Activated naive CD4-positive, alpha-beta T cell treated with anti-CD3 and anti-CD28 coated beads, Interleukin-2, amount 10 ng/mL, durations not matched to agents 7 days and 5 days (primary cell): ENCODE measurements at regions not wholly inside any gene's neighbourhood (a gene's known extent, or its start where the extent isn't known, plus 50 kb on each side); places are given as distances from the start of the nearest gene placed in this dataset.

Experiments used
- CTCF ChIA-PET: fragments of 350-600 bp; sonication (Branson Sonifier 250); formaldehyde crosslinking; loops from one replicate; lab custom pipeline; 2021; ENCODE audit warnings: antibody characterized with exemption; lab: Charles Lee
- DNase-seq: peaks from one replicate; pipeline ENCODE4 v3.0.0-alpha.2; 2020
- H3K27ac Mint-ChIP-seq: one replicate; pipeline ENCODE4 v1.8.0; 2021; ENCODE audit warnings: mild to moderate bottlenecking, moderate library complexity, mixed read lengths
- H3K27me3 Mint-ChIP-seq: one replicate; pipeline ENCODE4 v1.8.0; 2021; ENCODE audit warnings: mild to moderate bottlenecking, mixed read lengths
- H3K36me3 Mint-ChIP-seq: one replicate; pipeline ENCODE4 v1.8.0; 2021; ENCODE audit warnings: mixed read lengths
- H3K4me1 Mint-ChIP-seq: one replicate; pipeline ENCODE4 v1.8.0; 2021; ENCODE audit warnings: mixed read lengths
- H3K4me3 Mint-ChIP-seq: one replicate; pipeline ENCODE4 v1.8.0; 2021; ENCODE audit warnings: mild to moderate bottlenecking, moderate library complexity, mixed read lengths
- H3K9me3 Mint-ChIP-seq: one replicate; pipeline ENCODE4 v1.8.0; 2021; ENCODE audit warnings: mixed read lengths

DNA sequence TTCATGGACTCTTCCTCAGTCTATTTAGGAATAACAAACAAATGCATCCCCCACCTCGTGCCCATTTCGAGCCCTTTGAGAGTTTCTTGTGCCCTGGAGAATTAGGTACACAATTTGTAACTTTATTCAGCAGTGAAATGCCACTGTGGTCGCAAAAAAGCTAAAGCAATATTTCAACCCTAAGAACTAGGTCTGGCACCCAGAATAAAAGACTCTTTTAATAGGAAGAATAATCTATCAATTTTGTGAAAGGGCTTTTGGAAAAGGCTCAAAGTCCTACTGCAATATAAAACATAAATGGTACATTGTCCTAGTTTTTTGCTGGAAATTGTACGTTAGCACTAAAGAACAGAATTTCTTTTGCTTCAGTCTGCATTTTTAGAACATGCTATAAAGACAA is 304.6 kb upstream of the TENM3 start:
- Mint-ChIP-seq H3K4me3 (no peak overlapping the region), H3K9me3 (peaks cover 4% of the 10 kb centered on the region), H3K27me3 (no peaks in the 10 kb centered on the region), H3K4me1 (no peaks in the 10 kb centered on the region), H3K36me3 (no peaks in the 10 kb centered on the region), H3K27ac (no peak overlapping the region)
- DNase-seq: no peak
- CTCF ChIA-PET: no interaction called here

DNA sequence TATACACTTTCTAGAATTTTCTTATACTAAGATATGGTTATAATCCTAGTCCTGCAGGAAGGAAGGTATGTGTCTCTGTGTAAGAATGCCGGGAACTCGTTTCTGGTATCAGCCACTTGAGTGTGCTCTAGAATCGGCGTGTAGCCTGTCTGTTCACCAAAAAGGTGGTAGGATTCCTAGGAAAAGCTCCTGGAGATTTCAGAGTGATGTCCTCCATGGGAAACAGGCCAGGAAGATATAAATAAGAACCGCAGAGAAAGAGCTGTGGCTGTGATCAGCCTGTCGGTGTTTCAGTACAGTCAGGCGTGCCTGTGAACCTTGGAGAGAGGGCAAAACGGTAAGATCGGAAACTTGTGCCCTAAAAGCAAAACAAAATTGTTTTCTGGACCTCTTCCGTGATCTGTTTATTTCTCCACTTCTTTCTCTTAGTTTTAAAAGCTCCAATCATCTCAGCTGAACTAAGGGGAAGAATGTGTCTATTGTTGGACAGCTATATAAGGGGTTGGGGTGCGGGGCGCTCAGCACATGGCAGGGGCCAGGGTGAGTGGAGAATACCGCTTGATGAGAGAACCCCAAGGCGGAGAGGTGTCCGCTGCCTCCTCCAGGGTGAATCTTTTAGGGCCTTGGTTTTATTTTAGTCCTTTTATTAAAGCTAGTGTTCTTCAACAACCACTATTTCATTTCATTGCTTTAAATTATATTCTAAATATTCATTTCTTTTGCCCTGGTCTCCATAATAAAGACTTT is 303.8 kb upstream of the TENM3 start:
- CTCF ChIA-PET: no interaction called here

GRCh38 chr4:181944527-181944926 is 298.7 kb upstream of the TENM3 start:
- H3K27me3 Mint-ChIP-seq: no peaks in the 10 kb centered on the region
- no peak overlapping the region for H3K27ac Mint-ChIP-seq
- CTCF ChIA-PET: no interaction called here
- H3K36me3 Mint-ChIP-seq: no peaks in the 10 kb centered on the region
- no peak for DNase-seq
- H3K4me3 Mint-ChIP-seq: no peak overlapping the region
- H3K4me1 Mint-ChIP-seq: no peaks in the 10 kb centered on the region
- H3K9me3 Mint-ChIP-seq: peaks cover 4% of the 10 kb centered on the region

More for the DNA sequence above, 303.8 kb upstream of the TENM3 start:
- no peak for DNase-seq
- Mint-ChIP-seq H3K36me3 (no peaks in the 10 kb centered on the region), H3K9me3 (peaks cover 4% of the 10 kb centered on the region), H3K4me1 (no peaks in the 10 kb centered on the region), H3K27ac (no peak overlapping the region), H3K4me3 (no peak overlapping the region), H3K27me3 (no peaks in the 10 kb centered on the region)

GRCh38 chr4:181946902-181947301 is 296.3 kb upstream of the TENM3 start:
- H3K27me3 Mint-ChIP-seq: no peaks in the 10 kb centered on the region
- no peaks in the 10 kb centered on the region for H3K36me3 Mint-ChIP-seq
- H3K4me1 Mint-ChIP-seq: no peaks in the 10 kb centered on the region
- DNase-seq: no peak
- no peak overlapping the region for H3K4me3 Mint-ChIP-seq
- no peaks in the 10 kb centered on the region for H3K9me3 Mint-ChIP-seq
- no peak overlapping the region for H3K27ac Mint-ChIP-seq
- CTCF ChIA-PET: no interaction called here

DNA sequence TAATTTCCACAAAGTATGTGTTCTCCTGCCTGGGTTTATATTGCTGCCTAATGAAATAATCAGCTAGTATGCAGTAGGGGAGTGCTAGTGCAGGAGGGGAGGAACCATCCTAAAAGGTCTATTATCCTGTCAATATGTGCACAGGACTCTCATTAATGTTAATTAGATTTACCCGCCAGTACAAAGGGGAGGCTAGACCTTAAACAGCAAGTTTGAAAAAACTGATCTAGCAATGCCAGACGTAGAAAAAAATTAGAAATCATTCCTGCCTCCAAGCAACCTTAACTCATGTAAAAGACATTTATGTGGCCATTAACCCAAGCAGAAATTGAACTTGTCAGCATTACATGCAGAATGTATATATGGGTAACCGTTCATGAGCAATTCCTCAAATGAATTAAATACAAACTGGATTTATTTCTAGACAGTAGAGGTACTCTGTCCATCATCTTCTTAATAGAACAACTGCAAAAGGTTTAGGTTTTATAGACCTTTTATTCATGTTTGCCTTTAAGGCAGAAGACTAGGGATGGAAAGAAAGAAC is 294.3 kb upstream of the TENM3 start:
- H3K27ac Mint-ChIP-seq: no peak overlapping the region
- H3K4me3 Mint-ChIP-seq: no peak overlapping the region
- H3K9me3 Mint-ChIP-seq: no peaks in the 10 kb centered on the region
- no peaks in the 10 kb centered on the region for H3K27me3 Mint-ChIP-seq
- H3K36me3 Mint-ChIP-seq: no peaks in the 10 kb centered on the region
- CTCF ChIA-PET: no interaction called here
- no peak for DNase-seq
- no peaks in the 10 kb centered on the region for H3K4me1 Mint-ChIP-seq

- Mint-ChIP-seq H3K9me3 (no peaks in the 10 kb centered on the region), H3K27me3 (no peaks in the 10 kb centered on the region), H3K27ac (no peak overlapping the region), H3K36me3 (no peaks in the 10 kb centered on the region), H3K4me3 (no peak overlapping the region), H3K4me1 (no peaks in the 10 kb centered on the region)
- DNase-seq: no peak
- CTCF ChIA-PET: no interaction called here
Observed at GRCh38 chr4:181949704-181950312, 293.4 kb upstream of the TENM3 start.

DNA sequence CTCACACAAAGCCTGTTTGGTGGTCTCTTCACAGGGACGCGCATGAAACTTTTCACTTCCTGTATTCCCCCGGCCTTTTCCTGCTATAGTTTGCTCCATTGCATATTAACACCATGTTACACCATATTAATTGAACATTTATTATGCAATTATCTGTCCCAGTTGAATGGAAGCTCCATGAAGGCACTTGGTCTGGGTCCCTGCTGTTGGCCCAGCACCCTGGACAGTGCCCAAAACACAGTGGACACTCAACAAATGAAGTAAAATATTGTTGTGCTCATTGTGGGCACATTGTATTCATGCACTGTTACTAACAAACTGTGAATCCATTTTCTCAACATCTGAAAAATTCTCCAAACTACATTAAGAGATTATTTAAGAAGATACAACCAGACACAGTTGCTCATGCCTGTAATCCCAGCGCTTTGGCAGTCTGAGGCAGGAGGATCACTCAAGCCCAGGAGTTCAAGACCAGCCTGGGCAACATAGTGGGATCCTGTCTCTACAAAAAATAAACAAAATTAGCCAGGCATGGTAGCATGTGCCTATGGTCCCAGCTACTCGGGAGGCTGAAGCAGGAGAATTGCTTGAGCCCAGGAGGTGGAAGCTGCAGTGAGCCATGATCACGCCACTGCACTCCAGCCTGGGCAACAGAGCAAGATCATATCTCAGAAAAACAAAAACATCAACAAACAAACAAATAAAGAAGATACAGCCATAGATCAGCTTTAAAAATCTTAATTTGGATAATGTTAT is 292.7 kb upstream of the TENM3 start:
- no peak overlapping the region for H3K4me3 Mint-ChIP-seq
- CTCF ChIA-PET: no interaction called here
- H3K4me1 Mint-ChIP-seq: no peaks in the 10 kb centered on the region
- H3K27me3 Mint-ChIP-seq: no peaks in the 10 kb centered on the region
- no peaks in the 10 kb centered on the region for H3K9me3 Mint-ChIP-seq
- no peaks in the 10 kb centered on the region for H3K36me3 Mint-ChIP-seq
- DNase-seq: no peak
- H3K27ac Mint-ChIP-seq: no peak overlapping the region

- H3K27me3 Mint-ChIP-seq: no peaks in the 10 kb centered on the region
- no peaks in the 10 kb centered on the region for H3K9me3 Mint-ChIP-seq
- no peak overlapping the region for H3K27ac Mint-ChIP-seq
- CTCF ChIA-PET: no interaction called here
- no peaks in the 10 kb centered on the region for H3K36me3 Mint-ChIP-seq
- DNase-seq: no peak
- no peak overlapping the region for H3K4me3 Mint-ChIP-seq
- no peaks in the 10 kb centered on the region for H3K4me1 Mint-ChIP-seq
Observed at GRCh38 chr4:181951265-181951664, 291.9 kb upstream of the TENM3 start.

- Mint-ChIP-seq H3K36me3 (no peaks in the 10 kb centered on the region), H3K4me1 (no peaks in the 10 kb centered on the region), H3K27ac (no peak overlapping the region), H3K9me3 (no peaks in the 10 kb centered on the region), H3K4me3 (no peak overlapping the region), H3K27me3 (no peaks in the 10 kb centered on the region)
- no peak for DNase-seq
- CTCF ChIA-PET: no interaction called here
Observed at GRCh38 chr4:181952478-181952877, 290.7 kb upstream of the TENM3 start.

- no peaks in the 10 kb centered on the region for H3K9me3 Mint-ChIP-seq
- CTCF ChIA-PET: no interaction called here
- no peaks in the 10 kb centered on the region for H3K36me3 Mint-ChIP-seq
- DNase-seq: no peak
- H3K27me3 Mint-ChIP-seq: no peaks in the 10 kb centered on the region
- H3K4me1 Mint-ChIP-seq: no peaks in the 10 kb centered on the region
- H3K4me3 Mint-ChIP-seq: no peak overlapping the region
- no peak overlapping the region for H3K27ac Mint-ChIP-seq
Observed at GRCh38 chr4:181956512-181956911, 286.7 kb upstream of the TENM3 start.

GRCh38 chr4:181957088-181957487 is 286.1 kb upstream of the TENM3 start:
- Mint-ChIP-seq H3K36me3 (no peaks in the 10 kb centered on the region), H3K27me3 (no peaks in the 10 kb centered on the region), H3K27ac (no peak overlapping the region), H3K4me3 (no peak overlapping the region), H3K9me3 (no peaks in the 10 kb centered on the region), H3K4me1 (no peaks in the 10 kb centered on the region)
- CTCF ChIA-PET: no interaction called here
- no peak for DNase-seq

DNA sequence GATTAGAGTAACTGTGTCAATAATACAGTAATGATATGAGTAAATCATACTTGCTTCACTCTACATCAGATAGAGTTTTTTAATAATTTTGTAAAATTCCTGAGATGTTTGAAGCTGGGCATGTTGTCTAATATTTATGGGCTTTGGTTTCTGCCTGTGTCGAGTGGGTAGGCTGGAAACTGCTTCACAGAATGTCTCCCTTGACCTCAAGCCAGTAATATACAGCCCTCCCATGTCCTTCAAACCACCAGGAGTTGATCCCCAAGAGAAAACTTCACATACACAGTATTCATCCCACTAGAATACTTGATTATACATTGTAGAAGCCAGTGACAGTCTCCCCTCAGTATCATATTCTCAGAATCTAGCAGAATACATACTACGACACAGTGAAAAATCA is 284.8 kb upstream of the TENM3 start:
- Mint-ChIP-seq H3K4me3 (no peak overlapping the region), H3K4me1 (no peaks in the 10 kb centered on the region), H3K27ac (no peak overlapping the region), H3K36me3 (no peaks in the 10 kb centered on the region), H3K9me3 (no peaks in the 10 kb centered on the region), H3K27me3 (no peaks in the 10 kb centered on the region)
- no peak for DNase-seq
- CTCF ChIA-PET: no interaction called here

GRCh38 chr4:181959121-181959520 is 284.1 kb upstream of the TENM3 start:
- no peaks in the 10 kb centered on the region for H3K9me3 Mint-ChIP-seq
- H3K4me1 Mint-ChIP-seq: no peaks in the 10 kb centered on the region
- no peak for DNase-seq
- no peaks in the 10 kb centered on the region for H3K27me3 Mint-ChIP-seq
- no peaks in the 10 kb centered on the region for H3K36me3 Mint-ChIP-seq
- CTCF ChIA-PET: no interaction called here
- no peak overlapping the region for H3K4me3 Mint-ChIP-seq
- no peak overlapping the region for H3K27ac Mint-ChIP-seq

DNA sequence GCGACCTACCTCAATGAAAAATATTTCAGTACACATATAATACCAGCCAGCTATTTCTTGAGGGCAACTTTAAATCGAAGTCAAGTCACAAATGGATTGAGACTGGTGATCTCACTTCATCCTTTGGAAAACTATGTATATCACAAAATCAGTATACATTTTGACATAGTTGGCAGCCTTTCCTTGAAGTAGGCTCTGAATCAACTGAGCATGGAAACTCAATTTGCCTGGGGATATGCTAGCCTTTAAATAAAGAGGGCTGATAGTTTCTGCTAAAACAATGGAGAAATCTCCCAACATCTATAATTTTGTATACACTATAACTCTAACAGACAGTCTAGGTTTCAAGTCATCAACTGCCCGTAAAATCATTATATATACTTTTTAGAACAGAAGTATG is 282.8 kb upstream of the TENM3 start:
- H3K36me3 Mint-ChIP-seq: no peaks in the 10 kb centered on the region
- no peak for DNase-seq
- CTCF ChIA-PET: no interaction called here
- no peaks in the 10 kb centered on the region for H3K9me3 Mint-ChIP-seq
- H3K4me3 Mint-ChIP-seq: no peak overlapping the region
- no peaks in the 10 kb centered on the region for H3K27me3 Mint-ChIP-seq
- no peaks in the 10 kb centered on the region for H3K4me1 Mint-ChIP-seq
- no peak overlapping the region for H3K27ac Mint-ChIP-seq

DNA sequence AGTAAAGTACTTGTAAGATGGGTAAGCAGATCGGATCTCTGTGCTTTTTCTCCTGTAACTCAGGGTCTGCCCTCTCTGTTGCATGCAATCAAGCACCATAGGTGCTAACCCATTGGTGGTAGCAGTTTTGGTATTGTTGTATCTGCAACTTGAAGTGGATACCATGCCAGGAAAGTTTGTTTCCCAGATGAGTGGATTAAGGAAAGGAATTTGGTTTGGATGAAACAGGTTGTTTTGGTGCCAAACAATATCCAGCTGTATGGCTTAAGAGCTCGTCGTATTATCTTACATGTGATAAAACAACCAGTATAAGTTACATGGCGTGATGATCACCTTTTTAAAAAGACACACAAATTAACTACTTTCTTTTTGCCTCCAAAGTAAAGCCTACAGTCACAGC is 280.9 kb upstream of the TENM3 start:
- H3K27me3 Mint-ChIP-seq: no peaks in the 10 kb centered on the region
- no peak for DNase-seq
- CTCF ChIA-PET: no interaction called here
- no peaks in the 10 kb centered on the region for H3K36me3 Mint-ChIP-seq
- H3K9me3 Mint-ChIP-seq: no peaks in the 10 kb centered on the region
- H3K27ac Mint-ChIP-seq: no peak overlapping the region
- no peak overlapping the region for H3K4me3 Mint-ChIP-seq
- H3K4me1 Mint-ChIP-seq: no peaks in the 10 kb centered on the region
